Brain microvascular endothelial cell (primary cell): ENCODE measurements at regions not wholly inside any gene's neighbourhood (a gene's known extent, or its start where the extent isn't known, plus 50 kb on each side); places are given as distances from the start of the nearest gene placed in this dataset.

Experiments
- DNase-seq: peaks from one replicate; pipeline ENCODE4 v3.0.0-alpha.2; 2020
- H3K27ac ChIP-seq: fragments of 250-450 bp; sonication (Bioruptor Pico); 2 replicates; pipeline ENCODE4 v1.5.1; 2020; ENCODE audit warnings: mild to moderate bottlenecking, moderate library complexity
- H3K27me3 ChIP-seq: fragments of 250-450 bp; sonication (Bioruptor Pico); replicated peaks from 2 replicates; pipeline ENCODE4 v1.5.1; 2020; ENCODE audit warnings: mild to moderate bottlenecking
- H3K36me3 ChIP-seq: fragments of 250-450 bp; sonication (Bioruptor Pico); replicated peaks from 2 replicates; pipeline ENCODE4 v1.5.1; 2020; ENCODE audit warnings: mild to moderate bottlenecking
- H3K4me3 ChIP-seq: 2 replicates; pipeline ENCODE4 v1.5.1; 2011; ENCODE audit warnings: low read depth, mild to moderate bottlenecking, control low read depth, low read length, moderate library complexity
- CTCF ChIP-seq: IDR thresholded peaks from 2 replicates; pipeline ENCODE4 v1.5.1; 2011; ENCODE audit warnings: low read depth, mild to moderate bottlenecking, moderate library complexity, low read length, control low read depth, inconsistent platforms; ENCODE audit errors: missing control alignments
- in situ Hi-C: cut with HindIII; loops from 2 replicates; pipeline ENCODE4 v1.10.0; 2017; ENCODE audit warnings: low sequenced_read_pairs, low pct_ligation_motif_present

GRCh38 chr6:50257322-50257721 lies 207.6 kb upstream of the DEFB112 start:
- Histone ChIP-seq H3K27ac (no peak overlapping the region), H3K4me3 (no peak overlapping the region), H3K36me3 (no peaks in the 10 kb centered on the region), H3K27me3 (no peaks in the 10 kb centered on the region)
- no peak for DNase-seq
- in situ Hi-C loops, result no loop called here
- TF ChIP-seq CTCF, result no peak

GRCh38 chr6:50259903-50260302 lies 210.2 kb upstream of the DEFB112 start:
- no peak overlapping the region for H3K4me3 ChIP-seq
- no peak for TF ChIP-seq CTCF
- no peak overlapping the region for H3K27ac ChIP-seq
- DNase-seq, result no peak
- no peaks in the 10 kb centered on the region for H3K36me3 ChIP-seq
- H3K27me3 ChIP-seq, result no peaks in the 10 kb centered on the region
- in situ Hi-C loops, result no loop called here

- DNase-seq, result peak; percentile 9
- Histone ChIP-seq H3K27me3 (no peaks in the 10 kb centered on the region), H3K4me3 (no peak overlapping the region), H3K36me3 (no peaks in the 10 kb centered on the region), H3K27ac (no peak overlapping the region)
- in situ Hi-C loops, result no loop called here
- TF ChIP-seq CTCF, result peak; percentile 49
Observed at GRCh38 chr6:50264995-50265571, 215.4 kb upstream of the DEFB112 start.

- no peaks in the 10 kb centered on the region for H3K36me3 ChIP-seq
- no peaks in the 10 kb centered on the region for H3K27me3 ChIP-seq
- H3K27ac ChIP-seq, result no peak overlapping the region
- in situ Hi-C loops, result no loop called here
- TF ChIP-seq CTCF, result no peak
- no peak for DNase-seq
- H3K4me3 ChIP-seq, result no peak overlapping the region
Observed at GRCh38 chr6:50270415-50270814, 220.7 kb upstream of the DEFB112 start.

- DNase-seq, result peak; percentile 15
- no peak for TF ChIP-seq CTCF
- in situ Hi-C loops, result no loop called here
Observed at GRCh38 chr6:50271266-50271665, 221.5 kb upstream of the DEFB112 start.

GRCh38 chr6:50271817-50272216 lies 222.1 kb upstream of the DEFB112 start:
- Histone ChIP-seq H3K4me3 (no peak overlapping the region), H3K27me3 (no peaks in the 10 kb centered on the region), H3K27ac (no peak overlapping the region), H3K36me3 (no peaks in the 10 kb centered on the region)
- TF ChIP-seq CTCF, result no peak
- in situ Hi-C loops, result no loop called here
- DNase-seq, result no peak

More at GRCh38 chr6:50271266-50271665, 221.5 kb upstream of the DEFB112 start:
- Histone ChIP-seq H3K4me3 (no peak overlapping the region), H3K36me3 (no peaks in the 10 kb centered on the region), H3K27ac (no peak overlapping the region), H3K27me3 (no peaks in the 10 kb centered on the region)
